HepG2 (cell line): ENCODE measurements at regions not wholly inside any gene's neighbourhood (a gene's known extent, or its start where the extent isn't known, plus 50 kb on each side); places are given as distances from the start of the nearest gene placed in this dataset.

ENCODE experiments used
- CTCF ChIP-seq: sonication (generic); formaldehyde crosslinking; IDR thresholded peaks from 2 replicates; pipeline ENCODE4 v1.5.0; 2020; ENCODE audit warnings: mild to moderate bottlenecking, missing genetic modification reagents, moderate library complexity
- MAFF ChIP-seq: IDR thresholded peaks from 2 replicates; pipeline ENCODE4 v1.6.1; 2011; ENCODE audit warnings: low read depth, low read length, improper control_type of control experiment
- POLR2A ChIP-seq, 2 experiments: IDR thresholded peaks; 2 replicates each; pipeline ENCODE4 v1.6.1; 2011; ENCODE audit warnings: low read depth in 2 of 2, low read length in 2 of 2, mild to moderate bottlenecking in 1 of 2, moderate library complexity in 1 of 2; ENCODE audit not compliant: insufficient read depth in 1 of 2
- POLR2AphosphoS5 ChIP-seq: IDR thresholded peaks from 2 replicates; pipeline ENCODE4 v1.6.1; 2012; ENCODE audit warnings: low read depth, low read length
- TARDBP ChIP-seq: sonication (generic); formaldehyde crosslinking; IDR thresholded peaks from 2 replicates; pipeline ENCODE4 v1.8.0; 2022; ENCODE audit warnings: mild to moderate bottlenecking, missing genetic modification reagents
- TCF7L2 ChIP-seq: IDR thresholded peaks from 2 replicates; pipeline ENCODE4 v1.6.1; 2011; ENCODE audit warnings: mild to moderate bottlenecking, low read depth, low read length, moderate library complexity
- UBTF ChIP-seq: sonication (generic); formaldehyde crosslinking; IDR thresholded peaks from 2 replicates; pipeline ENCODE4 v1.4.0; 2020; ENCODE audit warnings: mild to moderate bottlenecking, missing genetic modification reagents
- ZNF256 ChIP-seq: sonication (generic); formaldehyde crosslinking; conservative IDR thresholded peaks from 2 replicates; pipeline ENCODE4 v1.4.0; 2020; ENCODE audit warnings: missing genetic modification reagents

- TF ChIP-seq POLR2A (IDR thresholded peaks at IDR 0.05; ENCODE audit: insufficient read depth in 1 of 2, low read depth in 2 of 2, low read length in 2 of 2), result no peak
- TF ChIP-seq POLR2AphosphoS5, result no peak
- no peak for TF ChIP-seq TARDBP (CRISPR knock-in tag)
- TF ChIP-seq MAFF, result no peak
- TF ChIP-seq CTCF (CRISPR knock-in tag), result no peak
- no peak for TF ChIP-seq TCF7L2
- no peak for TF ChIP-seq ZNF256
- no peak for TF ChIP-seq UBTF (CRISPR knock-in tag)
Observed at GRCh38 chrX:43514820-43515219, 141.3 kb upstream of the MAOA start.
